HCT116 (cell line): ENCODE measurements at regions not wholly inside any gene's neighbourhood (a gene's known extent, or its start where the extent isn't known, plus 50 kb on each side); places are given as distances from the start of the nearest gene placed in this dataset.

Source experiments
- ATAC-seq: fragments of 200-7000 bp; cut with Tn5 transposase; 2 replicates; pipeline ENCODE4 v1.9.1; 2020; ENCODE audit warnings: mild to moderate bottlenecking, moderate library complexity
- BruUV-seq: library from RNA; stranded (reverse); fragments of 400-500 nt; replicated peaks from 2 replicates; lab custom pipeline; 2021; lab: Mats Ljungman, UMichigan
- CTCF ChIA-PET: fragments of 300-600 bp; sonication (Branson Sonifier 250); formaldehyde crosslinking; loops from one replicate; lab custom pipeline; 2021; ENCODE audit warnings: antibody characterized with exemption; lab: Charles Lee
- POLR2A ChIA-PET: fragments of 300-600, 350-600 bp; sonication (Branson Sonifier 250); formaldehyde crosslinking; loops from one replicate; lab custom pipeline; 2021; ENCODE audit warnings: antibody characterized with exemption; lab: Charles Lee
- RAD21 ChIA-PET, 2 experiments: fragments of 300-600 bp; sonication (Branson Sonifier 250); formaldehyde crosslinking; loops; one replicate each; lab custom pipeline; 2023; ENCODE audit warnings: low total read pairs in 2 of 2; ENCODE audit not compliant: uncharacterized antibody in 2 of 2, unreplicated experiment in 2 of 2, low non-redundant PET in 1 of 2; lab: Charles Lee
- DNase-seq: peaks from one replicate; pipeline ENCODE4 v3.0.0-alpha.2; 2010; ENCODE audit warnings: low read depth, low spot score
- H2AFZ ChIP-seq: fragments of 200-600 bp; shearing (Covaris generic), sonication (generic); 2 replicates; pipeline ENCODE4 v1.6.1; 2017; ENCODE audit warnings: low read depth, mixed run types, mixed read lengths, antibody characterized with exemption, low read length; ENCODE audit not compliant: poor library complexity, severe bottlenecking
- H3K27ac ChIP-seq: 2 replicates; pipeline ENCODE4 v1.5.1; 2012; ENCODE audit warnings: low read depth, low read length
- H3K27me3 ChIP-seq: fragments of 200-600 bp; sonication (generic); 2 replicates; pipeline ENCODE4 v1.6.1; 2016; ENCODE audit warnings: mixed run types, low read length, mixed read lengths; ENCODE audit not compliant: insufficient read depth
- H3K36me3 ChIP-seq, 2 experiments: fragments of 200-500 bp in 1 of 2; fragments of 200-600 bp in 1 of 2; sonication (Bioruptor generic) in 1 of 2; sonication (generic) in 1 of 2; 2 replicates each; pipeline versions ENCODE4 v1.5.1 to v1.6.1; 2014 to 2016; ENCODE audit warnings: low read length in 2 of 2, inconsistent platforms in 1 of 2, mixed read lengths in 1 of 2, mixed run types in 1 of 2; ENCODE audit not compliant: insufficient read depth in 2 of 2, control insufficient read depth in 1 of 2
- H3K4me1 ChIP-seq, 2 experiments: fragments of 200-600 bp in 1 of 2; sonication (generic) in 1 of 2; 2 replicates each; pipeline versions ENCODE4 v1.5.1 to v1.6.1; 2012 to 2017; ENCODE audit warnings: low read length in 2 of 2, inconsistent platforms in 1 of 2, mild to moderate bottlenecking in 1 of 2, mixed read lengths in 1 of 2, mixed run types in 1 of 2, moderate library complexity in 1 of 2; ENCODE audit not compliant: insufficient read depth in 2 of 2, control insufficient read depth in 1 of 2
- H3K4me2 ChIP-seq: fragments of 200-600 bp; sonication (generic); 2 replicates; pipeline ENCODE4 v1.6.1; 2017; ENCODE audit warnings: mixed run types, low read length, mixed read lengths
- H3K4me3 ChIP-seq, 2 experiments: fragments of 200-600 bp in 1 of 2; sonication (generic) in 1 of 2; replicated peaks in 1 of 2; 2 replicates each; pipeline ENCODE4 v1.5.1; 2011 to 2016; ENCODE audit warnings: low read length in 2 of 2, control low read depth in 1 of 2, low read depth in 1 of 2, mild to moderate bottlenecking in 1 of 2, mixed read lengths in 1 of 2, mixed run types in 1 of 2
- H3K79me2 ChIP-seq: fragments of 200-600 bp; sonication (generic); 2 replicates; pipeline ENCODE4 v1.6.1; 2017; ENCODE audit warnings: mild to moderate bottlenecking, mixed run types, low read length, moderate library complexity, mixed read lengths; ENCODE audit not compliant: insufficient read depth
- H3K9ac ChIP-seq: fragments of 200-600 bp; sonication (generic); 2 replicates; pipeline ENCODE4 v1.6.1; 2016; ENCODE audit warnings: low read length, mixed read lengths
- H3K9me2 ChIP-seq: fragments of 200-600 bp; sonication (generic), shearing (Covaris generic); 2 replicates; pipeline ENCODE4 v1.6.1; 2017; ENCODE audit warnings: mixed run types, mild to moderate bottlenecking, moderate library complexity; ENCODE audit not compliant: insufficient read depth
- H3K9me3 ChIP-seq, 2 experiments: fragments of 200-500 bp in 1 of 2; fragments of 200-600 bp in 1 of 2; sonication (Bioruptor generic) in 1 of 2; sonication (generic) in 1 of 2; 2 replicates each; pipeline ENCODE4 v1.6.1; 2014 to 2017; ENCODE audit warnings: low read length in 2 of 2, mixed read lengths in 2 of 2, inconsistent platforms in 1 of 2, low read depth in 1 of 2, mild to moderate bottlenecking in 1 of 2, mixed run types in 1 of 2, moderate library complexity in 1 of 2; ENCODE audit not compliant: control insufficient read depth in 1 of 2, insufficient read depth in 1 of 2
- H4K20me1 ChIP-seq: fragments of 200-600 bp; sonication (generic), shearing (Covaris generic); 2 replicates; pipeline ENCODE4 v1.6.1; 2017; ENCODE audit warnings: mixed run types, mild to moderate bottlenecking, moderate library complexity; ENCODE audit not compliant: insufficient read depth
- CBX3 ChIP-seq: IDR thresholded peaks from 2 replicates; pipeline ENCODE4 v1.6.1; 2012; ENCODE audit warnings: low read depth
- EGR1 ChIP-seq: IDR thresholded peaks from 2 replicates; pipeline ENCODE4 v1.6.1; 2012; ENCODE audit warnings: low read depth
- ELF1 ChIP-seq: IDR thresholded peaks from 2 replicates; pipeline ENCODE4 v1.6.1; 2012; ENCODE audit warnings: low read depth, borderline replicate concordance
- EZH2 ChIP-seq: fragments of 200-600 bp; sonication (generic); IDR thresholded peaks from 2 replicates; pipeline ENCODE4 v1.6.1; 2017; ENCODE audit warnings: antibody characterized with exemption, mixed run types
- EZH2phosphoT487 ChIP-seq: fragments of 200-600 bp; IDR thresholded peaks from 2 replicates; pipeline ENCODE4 v1.6.1; 2018; ENCODE audit warnings: antibody characterized with exemption, borderline replicate concordance
- FOSL1 ChIP-seq: IDR thresholded peaks from 2 replicates; pipeline ENCODE4 v1.6.1; 2012; ENCODE audit warnings: low read depth
- JUND ChIP-seq: IDR thresholded peaks from 2 replicates; pipeline ENCODE4 v1.6.1; 2012
- TCF7L2 ChIP-seq: IDR thresholded peaks from 2 replicates; pipeline ENCODE4 v1.7.0; 2011; ENCODE audit warnings: borderline replicate concordance, inconsistent platforms; ENCODE audit not compliant: insufficient read depth, insufficient read length; ENCODE audit errors: extremely low read depth
- YY1 ChIP-seq: IDR thresholded peaks from 2 replicates; pipeline ENCODE4 v1.6.1; 2011; ENCODE audit warnings: low read length, low read depth, moderate library complexity, mild to moderate bottlenecking; ENCODE audit not compliant: insufficient replicate concordance; ENCODE audit errors: extremely low read depth
- ZFX ChIP-seq: fragments of 450-650 bp; IDR thresholded peaks from 2 replicates; pipeline ENCODE4 v1.6.1; 2017
- ZNF274 ChIP-seq: fragments of 200-500 bp; sonication (Bioruptor generic); IDR thresholded peaks from 2 replicates; pipeline ENCODE4 v1.6.1; 2014; ENCODE audit warnings: mild to moderate bottlenecking, low read depth, low read length, inconsistent platforms
- intact Hi-C: fragments of 100-400 bp; cut with micrococcal nuclease; formaldehyde crosslinking; loops from 2 replicates; pipeline ENCODE4 v1.10.0; 2022
- TF ChIP-seq, protein P1 (sequence below): IDR thresholded peaks from 2 replicates; pipeline ENCODE4 v1.6.1; 2012; ENCODE audit warnings: low read depth

- no TSS peak for BruUV-seq
- no peaks in the 10 kb centered on the region for H4K20me1 ChIP-seq
- H3K36me3 ChIP-seq: no peaks in the 10 kb centered on the region
- no peaks in the 10 kb centered on the region for H3K27me3 ChIP-seq
- H3K27ac ChIP-seq: no peak overlapping the region
- H3K4me1 ChIP-seq: no peaks in the 10 kb centered on the region
- no peak overlapping the region for H3K9ac ChIP-seq
- ChIA-PET RAD21 (no interaction called here), POLR2A (no interaction called here), CTCF (no interaction called here)
- DNase-seq (no peak), ATAC-seq (no peak)
- no peak overlapping the region for H2AFZ ChIP-seq
- intact Hi-C loops: no loop called here
- H3K9me3 ChIP-seq: no peaks in the 10 kb centered on the region
- H3K9me2 ChIP-seq: no peaks in the 10 kb centered on the region
- TF ChIP-seq EZH2phosphoT487: no peak
- no peaks in the 10 kb centered on the region for H3K79me2 ChIP-seq
- H3K4me2 ChIP-seq: no peak overlapping the region
- H3K4me3 ChIP-seq: no peak overlapping the region
Observed at GRCh38 chr7:125526958-125527357, 597.3 kb upstream of the POT1 start.

DNA sequence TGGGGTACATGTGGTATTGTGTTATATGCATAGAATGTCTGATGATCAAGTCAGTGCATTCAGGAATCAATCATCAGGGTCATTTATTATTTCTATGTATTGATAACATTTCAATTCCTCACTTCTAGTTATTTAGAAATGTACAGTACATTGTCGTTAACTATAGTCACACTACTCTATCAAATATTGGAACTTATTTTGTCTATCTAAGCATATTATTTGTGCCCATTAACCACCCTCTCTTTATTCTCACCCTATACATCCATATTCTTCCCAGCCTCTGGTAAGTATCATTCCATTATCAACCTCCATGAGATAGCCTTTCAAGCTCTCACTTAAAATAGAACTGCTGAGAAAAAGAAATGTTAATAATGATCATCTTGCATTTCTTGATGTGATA is 596.5 kb upstream of the POT1 start:
- no peak for ATAC-seq
- no peaks in the 10 kb centered on the region for H3K4me1 ChIP-seq
- RAD21 ChIA-PET: no interaction called here

DNA sequence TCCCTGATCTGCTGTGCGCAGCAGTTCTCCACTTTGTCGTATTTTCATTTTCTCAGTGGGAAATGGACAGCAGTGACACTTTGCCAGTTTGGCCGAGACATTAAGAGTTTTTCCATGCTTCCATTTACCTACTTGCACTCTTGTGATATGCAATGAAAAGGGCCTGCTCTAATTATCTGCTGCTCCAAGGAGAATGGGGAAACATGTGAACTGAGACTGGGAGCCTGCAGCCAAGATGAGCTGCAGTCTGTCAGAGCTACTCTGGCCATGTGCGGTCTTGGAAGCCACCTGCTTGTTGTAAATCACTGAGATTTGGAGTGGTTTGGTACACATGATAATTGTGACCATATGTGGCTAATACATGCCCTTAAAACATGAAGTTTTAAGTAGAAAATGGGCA is 586.6 kb upstream of the POT1 start:
- no peaks in the 10 kb centered on the region for H3K79me2 ChIP-seq
- no peaks in the 10 kb centered on the region for H3K27me3 ChIP-seq
- no peaks in the 10 kb centered on the region for H3K36me3 ChIP-seq
- no peak overlapping the region for H3K9ac ChIP-seq
- H3K4me1 ChIP-seq: no peaks in the 10 kb centered on the region
- H3K9me2 ChIP-seq: no peaks in the 10 kb centered on the region
- intact Hi-C loops: no loop called here
- no TSS peak for BruUV-seq
- ATAC-seq (no peak), DNase-seq (no peak)
- ChIA-PET CTCF (no interaction called here), RAD21 (no interaction called here), POLR2A (no interaction called here)
- H3K4me3 ChIP-seq: no peak overlapping the region
- H4K20me1 ChIP-seq: no peaks in the 10 kb centered on the region
- no peak overlapping the region for H3K27ac ChIP-seq
- no peaks in the 10 kb centered on the region for H3K9me3 ChIP-seq
- H3K4me2 ChIP-seq: no peak overlapping the region
- H2AFZ ChIP-seq: no peak overlapping the region
- TF ChIP-seq TCF7L2 (no peak), EZH2 (no peak), ZFX (no peak), EGR1 (no peak), YY1 (no peak), JUND (no peak), ZNF274 (no peak)
- TF ChIP-seq, protein P1, sequence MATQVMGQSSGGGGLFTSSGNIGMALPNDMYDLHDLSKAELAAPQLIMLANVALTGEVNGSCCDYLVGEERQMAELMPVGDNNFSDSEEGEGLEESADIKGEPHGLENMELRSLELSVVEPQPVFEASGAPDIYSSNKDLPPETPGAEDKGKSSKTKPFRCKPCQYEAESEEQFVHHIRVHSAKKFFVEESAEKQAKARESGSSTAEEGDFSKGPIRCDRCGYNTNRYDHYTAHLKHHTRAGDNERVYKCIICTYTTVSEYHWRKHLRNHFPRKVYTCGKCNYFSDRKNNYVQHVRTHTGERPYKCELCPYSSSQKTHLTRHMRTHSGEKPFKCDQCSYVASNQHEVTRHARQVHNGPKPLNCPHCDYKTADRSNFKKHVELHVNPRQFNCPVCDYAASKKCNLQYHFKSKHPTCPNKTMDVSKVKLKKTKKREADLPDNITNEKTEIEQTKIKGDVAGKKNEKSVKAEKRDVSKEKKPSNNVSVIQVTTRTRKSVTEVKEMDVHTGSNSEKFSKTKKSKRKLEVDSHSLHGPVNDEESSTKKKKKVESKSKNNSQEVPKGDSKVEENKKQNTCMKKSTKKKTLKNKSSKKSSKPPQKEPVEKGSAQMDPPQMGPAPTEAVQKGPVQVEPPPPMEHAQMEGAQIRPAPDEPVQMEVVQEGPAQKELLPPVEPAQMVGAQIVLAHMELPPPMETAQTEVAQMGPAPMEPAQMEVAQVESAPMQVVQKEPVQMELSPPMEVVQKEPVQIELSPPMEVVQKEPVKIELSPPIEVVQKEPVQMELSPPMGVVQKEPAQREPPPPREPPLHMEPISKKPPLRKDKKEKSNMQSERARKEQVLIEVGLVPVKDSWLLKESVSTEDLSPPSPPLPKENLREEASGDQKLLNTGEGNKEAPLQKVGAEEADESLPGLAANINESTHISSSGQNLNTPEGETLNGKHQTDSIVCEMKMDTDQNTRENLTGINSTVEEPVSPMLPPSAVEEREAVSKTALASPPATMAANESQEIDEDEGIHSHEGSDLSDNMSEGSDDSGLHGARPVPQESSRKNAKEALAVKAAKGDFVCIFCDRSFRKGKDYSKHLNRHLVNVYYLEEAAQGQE: no peak

More for the DNA sequence above, 596.5 kb upstream of the POT1 start:
- H3K4me3 ChIP-seq: no peak overlapping the region
- no peak for TF ChIP-seq ELF1
- TF ChIP-seq CBX3: no peak
- no peak for TF ChIP-seq FOSL1
- no peak for DNase-seq
- H3K27me3 ChIP-seq: no peaks in the 10 kb centered on the region
- CTCF ChIA-PET: no interaction called here
- no peak overlapping the region for H2AFZ ChIP-seq
- H3K4me2 ChIP-seq: no peak overlapping the region
- no peaks in the 10 kb centered on the region for H3K9me3 ChIP-seq
- H4K20me1 ChIP-seq: no peaks in the 10 kb centered on the region
- no peaks in the 10 kb centered on the region for H3K9me2 ChIP-seq
- BruUV-seq: no TSS peak
- intact Hi-C loops: no loop called here
- no peak overlapping the region for H3K27ac ChIP-seq
- no peak overlapping the region for H3K9ac ChIP-seq
- POLR2A ChIA-PET: no interaction called here
- H3K36me3 ChIP-seq: no peaks in the 10 kb centered on the region
- no peaks in the 10 kb centered on the region for H3K79me2 ChIP-seq
